HPDE6-E6E7 (cell line): ENCODE measurements at regions not wholly inside any gene's neighbourhood (a gene's known extent, or its start where the extent isn't known, plus 50 kb on each side); places are given as distances from the start of the nearest gene placed in this dataset.

ENCODE experiments used
- DNase-seq: peaks from one replicate; pipeline ENCODE4 v3.0.0; 2011; ENCODE audit warnings: missing footprints; ENCODE audit errors: extremely low spot score

DNA sequence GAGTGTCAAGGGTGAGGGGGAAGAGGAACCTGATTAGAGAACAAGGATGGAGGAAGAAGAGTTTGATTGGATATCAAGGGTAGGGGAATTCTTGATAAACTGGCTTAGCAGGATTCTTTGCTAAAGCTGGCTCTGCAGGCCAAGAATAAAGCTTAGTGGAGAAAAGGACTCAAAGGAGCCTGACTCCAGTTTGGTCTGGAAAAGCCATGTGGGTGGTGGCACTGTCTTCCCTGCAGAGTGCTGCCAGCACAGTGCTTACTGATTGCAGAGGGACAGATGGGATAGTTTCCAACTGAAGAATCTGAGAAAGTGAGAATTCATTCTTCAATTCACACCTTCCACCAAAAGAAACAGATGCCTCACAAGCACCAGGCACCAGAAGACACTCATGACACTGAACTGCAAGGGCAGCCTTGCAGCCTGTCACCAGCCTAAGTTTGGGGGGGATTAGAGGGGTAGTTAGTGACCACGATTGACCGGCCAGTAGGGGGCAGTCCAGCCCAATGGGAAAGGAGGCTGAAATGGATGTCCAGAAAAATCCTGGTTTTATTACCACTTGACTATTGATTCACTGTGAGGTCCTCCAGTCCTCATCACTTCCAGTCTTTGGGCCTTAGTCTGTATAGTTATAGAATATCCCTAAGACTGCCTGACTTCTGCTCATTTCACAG lies 334.5 kb downstream of the SMAD2 start:
- DNase-seq, result no peak

- DNase-seq, result no peak
Measured at GRCh38 chr18:47594621-47595086, 335.8 kb downstream of the SMAD2 start.

DNA sequence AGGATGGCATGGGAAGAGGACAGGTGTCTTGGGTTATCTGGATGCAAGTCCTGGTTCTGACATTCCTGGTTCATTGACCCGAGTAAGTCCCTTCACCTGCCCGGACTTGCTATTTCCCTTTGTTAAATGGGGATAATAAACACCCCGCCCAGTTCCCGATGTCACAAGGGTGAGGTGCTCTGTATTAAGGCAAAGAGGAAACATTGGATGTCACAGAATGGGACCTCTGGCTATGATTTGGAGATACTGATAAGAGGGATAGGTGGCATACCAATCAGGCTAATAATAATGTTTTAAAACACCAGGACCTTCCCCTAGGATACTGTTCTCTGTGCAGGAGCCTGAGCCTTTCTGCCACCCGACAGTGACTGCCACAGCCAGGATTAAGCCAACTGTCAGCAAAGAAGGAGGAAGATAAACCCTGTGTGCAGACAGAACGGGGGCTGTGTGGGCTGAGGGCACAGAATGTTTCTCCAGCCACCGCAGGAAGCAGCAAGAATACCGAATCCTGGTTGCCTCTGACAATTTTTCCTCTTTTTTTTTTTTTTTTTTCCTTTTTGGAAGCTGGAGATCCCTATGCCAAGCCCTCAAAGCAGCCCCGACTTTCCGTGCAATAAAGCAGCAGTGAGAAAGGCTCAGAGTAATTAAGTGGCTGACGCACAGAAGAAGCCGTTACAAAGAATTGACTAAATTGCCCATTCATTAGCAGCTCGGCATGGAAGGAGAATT lies 336.6 kb downstream of the SMAD2 start:
- no peak for DNase-seq

DNA sequence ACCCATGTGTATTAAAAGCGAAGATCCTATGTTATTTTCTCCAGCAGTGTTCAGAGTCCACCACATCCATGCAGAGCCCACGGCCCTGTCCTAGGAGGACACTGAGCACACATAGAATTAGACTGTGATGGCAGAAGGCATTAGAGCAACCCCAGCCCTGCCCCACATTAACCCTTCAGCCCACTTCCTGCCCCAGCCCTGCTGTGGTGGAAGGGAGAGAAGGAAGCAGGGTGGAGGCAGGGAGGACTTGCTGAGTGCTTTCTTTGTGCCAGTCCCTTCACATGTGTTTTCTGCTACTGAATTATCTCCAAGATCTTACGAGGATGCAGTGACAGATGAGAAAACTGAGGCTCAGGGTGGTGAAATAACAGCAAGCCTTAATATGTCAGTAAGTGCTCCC lies 339.0 kb downstream of the SMAD2 start:
- DNase-seq, result no peak

DNA sequence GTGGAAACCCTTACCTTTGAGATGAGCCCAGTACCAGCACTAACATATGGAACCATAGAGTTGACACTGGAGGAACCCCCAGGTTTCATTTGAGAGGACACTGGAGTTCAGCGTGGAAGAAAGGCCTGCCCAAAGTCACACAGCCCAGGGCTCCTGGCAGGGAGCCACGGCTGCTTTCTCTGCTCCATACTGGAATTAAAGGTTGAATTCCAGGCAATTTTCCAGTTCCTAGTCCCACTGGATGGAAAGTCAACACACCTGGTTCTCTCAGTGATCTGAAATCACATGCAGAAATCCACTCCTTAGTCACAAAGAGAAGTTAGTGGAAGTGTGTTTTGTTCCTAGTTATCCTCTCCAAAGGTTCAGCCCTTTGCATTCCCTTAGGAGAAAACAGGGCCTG lies 336.1 kb upstream of the SKOR2 start:
- DNase-seq, result no peak

- DNase-seq, result no peak
Measured at GRCh38 chr18:47586418-47587070, 335.1 kb upstream of the SKOR2 start.

DNA sequence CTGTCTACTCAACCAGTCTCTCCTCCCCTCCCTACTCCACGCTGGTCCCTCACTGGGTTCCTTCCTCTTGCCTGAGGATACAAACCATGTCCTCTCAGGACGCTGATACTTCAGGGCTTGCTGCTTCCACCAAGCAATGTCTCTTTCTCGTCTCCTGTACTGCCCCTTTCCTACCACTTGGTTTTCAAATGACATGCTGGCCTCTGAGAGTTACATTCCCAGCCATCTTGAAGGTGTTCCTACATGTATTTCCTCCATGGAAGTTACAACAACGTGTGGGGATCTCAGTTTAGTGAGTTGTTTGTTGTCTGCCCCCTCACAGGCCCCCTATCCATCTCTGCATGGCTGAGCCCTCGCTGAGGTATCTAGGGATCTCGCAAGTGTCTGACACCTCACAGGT lies 334.5 kb upstream of the SKOR2 start:
- no peak for DNase-seq

GRCh38 chr18:47585136-47585535 lies 333.7 kb upstream of the SKOR2 start:
- no peak for DNase-seq

DNA sequence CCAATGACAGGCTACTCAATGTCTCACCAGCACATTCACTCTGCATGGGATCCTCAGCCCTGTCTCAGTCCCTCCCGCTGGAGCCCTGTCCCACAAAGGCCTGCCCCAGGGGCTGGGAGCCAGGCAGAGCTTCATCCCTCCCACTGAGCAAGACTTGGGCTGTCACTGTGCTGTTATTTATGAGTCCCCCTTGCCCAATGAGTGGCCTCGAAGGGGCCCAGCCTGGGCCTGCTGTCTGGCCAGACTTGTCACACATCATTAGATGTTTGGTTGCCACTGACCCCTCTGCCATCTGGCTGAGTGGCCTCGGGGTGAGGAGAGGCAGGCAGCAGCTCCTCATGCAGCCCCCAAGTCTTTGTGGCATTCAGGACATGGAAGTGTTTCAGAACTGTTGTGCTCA lies 330.6 kb upstream of the SKOR2 start:
- no peak for DNase-seq

- DNase-seq, result no peak
Measured at GRCh38 chr18:47577520-47577919, 326.1 kb upstream of the SKOR2 start.

- no peak for DNase-seq
Measured at GRCh38 chr18:47574966-47575365, 323.5 kb upstream of the SKOR2 start.

DNA sequence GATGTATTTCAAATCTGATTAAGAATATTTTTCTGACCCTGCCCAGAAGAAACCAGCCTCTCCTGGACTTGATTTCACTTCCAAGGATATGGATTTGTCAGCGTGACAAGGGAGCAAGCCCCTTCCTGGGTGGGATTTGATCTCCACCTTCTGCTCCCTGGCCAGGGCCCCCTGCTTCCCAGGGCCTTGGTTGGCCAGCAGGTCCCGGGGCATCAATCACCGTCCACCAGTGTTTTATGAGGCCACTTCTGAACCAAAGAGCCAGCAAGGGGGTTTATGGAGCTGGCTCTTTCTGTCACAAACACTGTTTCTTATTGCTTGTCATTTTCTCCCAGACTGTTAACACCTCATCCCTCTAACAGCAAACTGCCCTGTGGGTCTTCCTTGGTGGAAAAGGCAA lies 320.5 kb upstream of the SKOR2 start:
- DNase-seq, result no peak

- DNase-seq, result no peak
Measured at GRCh38 chr18:47566809-47567208, 315.3 kb upstream of the SKOR2 start.

- no peak for DNase-seq
Measured at GRCh38 chr18:47560723-47561715, 309.6 kb upstream of the SKOR2 start.

DNA sequence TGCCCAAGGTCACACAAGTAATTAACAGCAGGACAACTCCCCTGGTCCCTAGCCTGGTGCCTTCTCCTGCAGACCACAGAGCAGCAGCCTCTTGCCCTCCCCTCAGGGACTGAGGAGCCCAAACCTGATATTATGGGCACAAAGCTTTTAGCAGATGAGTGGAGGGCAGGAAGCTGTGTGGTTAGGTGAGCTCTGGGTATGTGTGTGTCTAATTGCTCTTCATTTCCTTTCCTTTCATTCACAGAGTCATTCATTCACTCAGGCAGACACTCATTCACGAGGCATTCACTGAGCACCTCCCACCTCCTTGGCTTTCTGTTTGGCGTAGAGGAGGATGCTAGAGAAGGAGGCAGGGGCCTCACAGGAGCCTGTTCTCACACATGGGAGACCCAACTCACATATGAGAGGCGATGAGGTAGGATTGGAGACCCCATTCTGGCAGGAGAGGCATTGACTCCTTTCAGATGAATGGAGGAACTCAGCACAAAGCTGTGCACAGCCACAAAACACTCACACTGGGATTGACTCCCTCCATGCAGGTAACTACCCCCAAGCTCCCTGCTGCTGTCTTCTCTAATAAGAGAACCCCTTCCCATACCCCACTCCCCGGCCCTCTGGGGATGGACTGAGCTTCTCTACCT lies 306.8 kb upstream of the SKOR2 start:
- DNase-seq, result no peak

GRCh38 chr18:47557160-47557559 lies 305.7 kb upstream of the SKOR2 start:
- no peak for DNase-seq

GRCh38 chr18:47552783-47553182 lies 301.3 kb upstream of the SKOR2 start:
- no peak for DNase-seq

DNA sequence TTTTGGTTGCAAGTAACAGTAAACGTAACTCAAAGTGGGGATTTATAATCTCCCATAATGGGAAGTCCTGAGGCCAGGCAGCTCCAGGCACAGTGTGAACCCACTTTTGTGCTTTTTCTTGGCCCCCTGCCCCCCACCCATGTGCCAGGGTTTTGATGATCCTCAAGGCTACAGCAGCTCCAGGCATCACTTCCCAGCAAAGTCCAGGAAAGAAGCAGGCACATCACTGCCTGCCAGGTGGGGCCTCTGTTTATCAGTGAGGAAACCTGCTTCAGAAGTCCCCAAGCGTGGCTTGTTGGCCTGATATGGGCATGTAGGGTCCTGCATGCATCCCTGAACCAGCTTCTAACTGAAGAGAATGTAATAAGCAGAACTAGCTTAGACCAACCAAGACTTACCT lies 299.2 kb upstream of the SKOR2 start:
- DNase-seq, result no peak

- no peak for DNase-seq
Measured at GRCh38 chr18:47549021-47549540, 297.6 kb upstream of the SKOR2 start.

GRCh38 chr18:47547539-47548202 lies 296.2 kb upstream of the SKOR2 start:
- no peak for DNase-seq
